HepG2 (cell line): ENCODE measurements at regions not wholly inside any gene's neighbourhood (a gene's known extent, or its start where the extent isn't known, plus 50 kb on each side); places are given as distances from the start of the nearest gene placed in this dataset.

Experiments
- ATAC-seq: fragments of 200-7000 bp; cut with Tn5 transposase; 3 replicates; pipeline ENCODE4 v1.9.1; 2020; ENCODE audit warnings: mild to moderate bottlenecking, moderate library complexity
- BruUV-seq: library from RNA; stranded (reverse); fragments of 400-500 nt; replicated peaks from 2 replicates; lab custom pipeline; 2021; lab: Mats Ljungman, UMichigan
- CTCF ChIA-PET: fragments of 300-600 bp; formaldehyde crosslinking; extraction: SDS; loops from one replicate; lab custom pipeline; 2021; ENCODE audit warnings: low total read pairs, inconsistent platforms, low intra/inter-chr PET ratio; lab: Yijun Ruan, JAX
- POLR2A ChIA-PET: fragments of 350-600 bp; sonication (Branson Sonifier 250); formaldehyde crosslinking; loops from one replicate; lab custom pipeline; 2020; ENCODE audit warnings: antibody characterized with exemption, inconsistent platforms; lab: Yijun Ruan, JAX
- DNase-seq: peaks from one replicate; pipeline ENCODE4 v3.0.0-alpha.2; 2015; ENCODE audit warnings: low spot score
- FAIRE-seq: peaks from 3 replicates; lab custom pipeline; 2011; peaks lifted over from hg19 to GRCh38; lab: Jason Lieb, UNC
- H2AFZ ChIP-seq: one replicate; pipeline ENCODE4 v1.6.1; 2011; ENCODE audit warnings: low read length, inconsistent platforms
- H3K27ac ChIP-seq: fragments of 300-600 bp; 3 replicates; pipeline ENCODE4 v1.8.0; 2011; ENCODE audit warnings: mixed run types, mild to moderate bottlenecking, mixed read lengths, low read length, inconsistent platforms; ENCODE audit not compliant: insufficient read depth; ENCODE audit errors: extremely low read length
- H3K27me3 ChIP-seq, 2 experiments: fragments of 200-600 bp in 1 of 2; 2 replicates in 1 of 2; 3 replicates in 1 of 2; pipeline versions ENCODE4 v1.6.0 to v1.8.0; 2011; ENCODE audit warnings: low read length in 2 of 2, mild to moderate bottlenecking in 2 of 2, moderate library complexity in 2 of 2, inconsistent platforms in 1 of 2; ENCODE audit not compliant: insufficient read depth in 2 of 2, control insufficient read depth in 1 of 2
- H3K36me3 ChIP-seq, 2 experiments: fragments of 200-600 bp in 1 of 2; replicated peaks in 1 of 2; 2 replicates in 1 of 2; 3 replicates in 1 of 2; pipeline versions ENCODE4 v1.5.1 to v1.8.0; 2011; ENCODE audit warnings: low read length in 2 of 2, inconsistent platforms in 1 of 2; ENCODE audit not compliant: insufficient read depth in 2 of 2, control insufficient read depth in 1 of 2
- H3K4me1 ChIP-seq: 2 replicates; pipeline ENCODE4 v1.5.1; 2012; ENCODE audit warnings: low read length, inconsistent platforms; ENCODE audit not compliant: insufficient read depth
- H3K4me2 ChIP-seq: 2 replicates; pipeline ENCODE4 v1.6.0; 2011; ENCODE audit warnings: low read depth, low read length, inconsistent platforms
- H3K4me3 ChIP-seq, 3 experiments: fragments of 200-600 bp in 1 of 3; sonication (generic), shearing (Covaris generic) in 1 of 3; replicated peaks in 1 of 3; 2 replicates each; pipeline ENCODE4 v1.5.1; 2011 to 2016; ENCODE audit warnings: low read length in 3 of 3, inconsistent platforms in 2 of 3, low read depth in 2 of 3, mild to moderate bottlenecking in 2 of 3, control low read depth in 1 of 3, mixed read lengths in 1 of 3; ENCODE audit not compliant: insufficient read depth in 1 of 3
- H3K79me2 ChIP-seq: one replicate; pipeline ENCODE4 v1.6.1; 2011; ENCODE audit warnings: low read length, inconsistent platforms; ENCODE audit not compliant: insufficient read depth
- H3K9ac ChIP-seq: 2 replicates; pipeline ENCODE4 v1.6.0; 2011; ENCODE audit warnings: mild to moderate bottlenecking, low read depth, low read length, inconsistent platforms; ENCODE audit not compliant: insufficient read depth
- H3K9me3 ChIP-seq: 2 replicates; pipeline ENCODE4 v1.5.1; 2012; ENCODE audit warnings: mild to moderate bottlenecking, low read length
- H4K20me1 ChIP-seq: 2 replicates; pipeline ENCODE4 v1.6.0; 2011; ENCODE audit warnings: inconsistent platforms, mild to moderate bottlenecking, low read length, moderate library complexity; ENCODE audit not compliant: insufficient read depth
- HOXA7 ChIP-seq: sonication (generic); formaldehyde crosslinking; IDR thresholded peaks from 2 replicates; pipeline ENCODE4 v1.8.1; 2022; ENCODE audit warnings: mild to moderate bottlenecking, missing genetic modification reagents, moderate library complexity
- NAIF1 ChIP-seq: sonication (generic); formaldehyde crosslinking; IDR thresholded peaks from 2 replicates; pipeline ENCODE4 v1.5.0; 2020; ENCODE audit warnings: mild to moderate bottlenecking, missing genetic modification reagents, borderline replicate concordance
- UBTF ChIP-seq: sonication (generic); formaldehyde crosslinking; IDR thresholded peaks from 2 replicates; pipeline ENCODE4 v1.4.0; 2020; ENCODE audit warnings: mild to moderate bottlenecking, missing genetic modification reagents
- ZBTB7A ChIP-seq: sonication (generic); formaldehyde crosslinking; IDR thresholded peaks from 2 replicates; pipeline ENCODE4 v1.8.0; 2022; ENCODE audit warnings: mild to moderate bottlenecking, missing genetic modification reagents
- WGBS: methylation state at CpG from one replicate; pipeline ENCODE4 v1.1.6; 2017; ENCODE audit warnings: low lambda C conversion rate; 5-methylcytosine and 5-hydroxymethylcytosine counted together
- in situ Hi-C: cut with HindIII; loops from 2 replicates; pipeline ENCODE4 v1.10.0; 2017; ENCODE audit warnings: low pct_unique_long_range_greater_than_20kb; ENCODE audit not compliant: extremely low pct_ligation_motif_present
- intact Hi-C: fragments of 100-400 bp; cut with micrococcal nuclease; formaldehyde crosslinking; loops from one replicate; pipeline ENCODE4 v1.10.0; 2022; ENCODE audit not compliant: unreplicated experiment

GRCh38 chr3:144314946-144315345, 343.3 kb downstream of the DIPK2A start:
- H3K9me3 ChIP-seq, result 0 out of 2 replicates have a peak, but pooled peaks cover 2% of the 10 kb centered on the region
- ChIA-PET POLR2A (no interaction called here), CTCF (no interaction called here)
- no peak overlapping the region for H2AFZ ChIP-seq
- ATAC-seq (no peak), FAIRE-seq (no peak), DNase-seq (no peak)
- no peaks in the 10 kb centered on the region for H3K36me3 ChIP-seq
- H3K4me3 ChIP-seq, result no peak overlapping the region
- H3K79me2 ChIP-seq, result no peaks in the 10 kb centered on the region
- intact Hi-C loops, result no loop called here
- no peak overlapping the region for H3K27ac ChIP-seq
- no peak overlapping the region for H3K9ac ChIP-seq
- no peak overlapping the region for H3K4me2 ChIP-seq
- no peaks in the 10 kb centered on the region for H4K20me1 ChIP-seq
- no peaks in the 10 kb centered on the region for H3K4me1 ChIP-seq
- TF ChIP-seq UBTF (CRISPR knock-in tag), result no peak
- H3K27me3 ChIP-seq, result no peaks in the 10 kb centered on the region
- BruUV-seq, result no TSS peak
- in situ Hi-C loops, result no loop called here
- whole genome bisulfite sequencing, result 3% methylated on average over 3 of the region's 3 CpGs

- in situ Hi-C loops, result no loop called here
- TF ChIP-seq NAIF1 (CRISPR knock-in tag) (no peak), HOXA7 (CRISPR knock-in tag) (no peak), ZBTB7A (no peak)
- TF ChIP-seq, all 625 proteins: peak for 0
- Histone ChIP-seq H3K4me1 (no peaks in the 10 kb centered on the region), H3K9ac (no peak overlapping the region), H3K4me3 (no peak overlapping the region), H4K20me1 (no peaks in the 10 kb centered on the region), H2AFZ (no peak overlapping the region), H3K79me2 (no peaks in the 10 kb centered on the region), H3K36me3 (no peaks in the 10 kb centered on the region), H3K27me3 (no peaks in the 10 kb centered on the region), H3K4me2 (no peak overlapping the region), H3K9me3 (no peaks in the 10 kb centered on the region), H3K27ac (no peak overlapping the region)
- no peak for DNase-seq
- intact Hi-C loops, result no loop called here
- ATAC-seq, result no peak
- ChIA-PET POLR2A (no interaction called here), CTCF (no interaction called here)
- no peak for FAIRE-seq
- BruUV-seq, result no TSS peak
- WGBS, result 3% methylated on average over 2 of the region's 2 CpGs
These were observed 346.3 kb downstream of the DIPK2A start for GRCh38 chr3:144317961-144318360.
